ENCODE measurements at regions not wholly inside any gene's neighbourhood (a gene's known extent, or its start where the extent isn't known, plus 50 kb on each side); places are given as distances from the start of the nearest gene placed in this dataset.

- no peak for TF ChIP-seq POLR2A (IDR thresholded peaks at IDR 0.05)
- TF ChIP-seq, protein P1, sequence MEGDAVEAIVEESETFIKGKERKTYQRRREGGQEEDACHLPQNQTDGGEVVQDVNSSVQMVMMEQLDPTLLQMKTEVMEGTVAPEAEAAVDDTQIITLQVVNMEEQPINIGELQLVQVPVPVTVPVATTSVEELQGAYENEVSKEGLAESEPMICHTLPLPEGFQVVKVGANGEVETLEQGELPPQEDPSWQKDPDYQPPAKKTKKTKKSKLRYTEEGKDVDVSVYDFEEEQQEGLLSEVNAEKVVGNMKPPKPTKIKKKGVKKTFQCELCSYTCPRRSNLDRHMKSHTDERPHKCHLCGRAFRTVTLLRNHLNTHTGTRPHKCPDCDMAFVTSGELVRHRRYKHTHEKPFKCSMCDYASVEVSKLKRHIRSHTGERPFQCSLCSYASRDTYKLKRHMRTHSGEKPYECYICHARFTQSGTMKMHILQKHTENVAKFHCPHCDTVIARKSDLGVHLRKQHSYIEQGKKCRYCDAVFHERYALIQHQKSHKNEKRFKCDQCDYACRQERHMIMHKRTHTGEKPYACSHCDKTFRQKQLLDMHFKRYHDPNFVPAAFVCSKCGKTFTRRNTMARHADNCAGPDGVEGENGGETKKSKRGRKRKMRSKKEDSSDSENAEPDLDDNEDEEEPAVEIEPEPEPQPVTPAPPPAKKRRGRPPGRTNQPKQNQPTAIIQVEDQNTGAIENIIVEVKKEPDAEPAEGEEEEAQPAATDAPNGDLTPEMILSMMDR (IDR thresholded peaks at IDR 0.05) = no peak
Observed at GRCh38 chr20:59395729-59396128, 95.3 kb downstream of the EDN3 start.
